Gastroesophageal sphincter (tissue), 4 donors: ENCODE measurements at regions not wholly inside any gene's neighbourhood (a gene's known extent, or its start where the extent isn't known, plus 50 kb on each side); places are given as distances from the start of the nearest gene placed in this dataset.

ENCODE experiments used
- ATAC-seq: fragments of 150-250 bp; one replicate; pipeline ENCODE4 v1.9.1; 2016; ENCODE audit warnings: mild to moderate bottlenecking, moderate library complexity
- H3K27ac ChIP-seq, 4 donors: fragments of 200-600 bp; sonication (generic) in 3 of 4; 1 replicate in 3 of 4; 2 replicates in 1 of 4; pipeline ENCODE4 v1.5.1; 2016 to 2019
- H3K27me3 ChIP-seq: fragments of 200-600 bp; sonication (generic); one replicate; pipeline ENCODE4 v1.5.1; 2019
- H3K36me3 ChIP-seq, 2 donors: fragments of 200-600 bp; sonication (generic); one replicate each; pipeline ENCODE4 v1.5.1; 2019; ENCODE audit warnings: control low read depth in 1 of 2
- H3K4me1 ChIP-seq, 3 donors: fragments of 200-600 bp; sonication (generic); 1 replicate in 2 of 3; 2 replicates in 1 of 3; pipeline ENCODE4 v1.5.1; 2016 to 2019; ENCODE audit warnings: control low read depth in 2 of 3
- H3K4me3 ChIP-seq, 2 donors: fragments of 200-600 bp; sonication (generic); one replicate each; pipeline ENCODE4 v1.5.1; 2019; ENCODE audit warnings: mild to moderate bottlenecking in 1 of 2, moderate library complexity in 1 of 2
- H3K9me3 ChIP-seq, 3 donors: fragments of 200-600 bp; sonication (generic); one replicate each; pipeline ENCODE4 v1.5.1; 2017 to 2019; ENCODE audit warnings: control low read depth in 2 of 3
- EP300 ChIP-seq: sonication (generic); formaldehyde crosslinking; IDR thresholded peaks from one replicate; pipeline ENCODE4 v1.6.1; 2017; ENCODE audit warnings: antibody characterized with exemption, mild to moderate bottlenecking
- POLR2A ChIP-seq, 2 donors: fragments of 450-650 bp; IDR thresholded peaks; one replicate each; pipeline ENCODE4 v1.6.1; 2017; ENCODE audit warnings: antibody characterized with exemption in 2 of 2, mild to moderate bottlenecking in 2 of 2, moderate library complexity in 1 of 2
- POLR2AphosphoS5 ChIP-seq: sonication (generic); formaldehyde crosslinking; IDR thresholded peaks from one replicate; pipeline ENCODE4 v1.6.1; 2017; ENCODE audit warnings: antibody characterized with exemption
- WGBS, 2 donors: methylation state at CpG; one replicate each; pipeline ENCODE4 v1.1.5; 2018; ENCODE audit warnings: low coverage in 1 of 2; 5-methylcytosine and 5-hydroxymethylcytosine counted together
- TF ChIP-seq, protein P1 (sequence below), 4 experiments: fragments of 200-600 bp in 2 of 4; fragments of 450-650 bp in 2 of 4; sonication (generic) in 1 of 4; IDR thresholded peaks; one replicate each; pipeline ENCODE4 v1.5.1; 2017 to 2019; ENCODE audit warnings: antibody characterized with exemption in 4 of 4, mild to moderate bottlenecking in 2 of 4, moderate library complexity in 2 of 4

DNA sequence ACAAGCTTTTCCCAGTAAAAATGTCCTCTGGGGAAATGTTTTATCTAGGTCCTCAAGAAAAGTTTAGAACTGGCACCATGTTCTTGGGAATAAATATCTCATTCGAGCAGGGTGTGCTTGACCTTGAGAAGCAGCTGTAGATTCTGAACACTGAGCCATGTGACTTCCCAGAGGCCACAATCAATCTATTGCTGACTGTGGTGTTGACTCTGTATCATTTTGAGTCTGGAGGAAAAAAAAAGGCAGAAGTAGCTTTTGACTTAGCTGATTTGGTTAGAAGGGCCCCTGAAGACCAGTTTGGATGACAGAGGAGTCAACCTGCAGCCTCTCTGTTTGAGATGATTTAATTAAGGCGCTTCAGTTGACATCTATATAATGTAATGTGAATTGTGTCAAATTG lies 592.4 kb upstream of the SEL1L start:
- WGBS, 2 donors = 61 to 76% methylated on average over 2 of the region's 2 CpGs
- ATAC-seq = no peak
- no peak for TF ChIP-seq POLR2A (IDR thresholded peaks at IDR 0.05)
- TF ChIP-seq POLR2AphosphoS5 = no peak
- TF ChIP-seq, protein P1, sequence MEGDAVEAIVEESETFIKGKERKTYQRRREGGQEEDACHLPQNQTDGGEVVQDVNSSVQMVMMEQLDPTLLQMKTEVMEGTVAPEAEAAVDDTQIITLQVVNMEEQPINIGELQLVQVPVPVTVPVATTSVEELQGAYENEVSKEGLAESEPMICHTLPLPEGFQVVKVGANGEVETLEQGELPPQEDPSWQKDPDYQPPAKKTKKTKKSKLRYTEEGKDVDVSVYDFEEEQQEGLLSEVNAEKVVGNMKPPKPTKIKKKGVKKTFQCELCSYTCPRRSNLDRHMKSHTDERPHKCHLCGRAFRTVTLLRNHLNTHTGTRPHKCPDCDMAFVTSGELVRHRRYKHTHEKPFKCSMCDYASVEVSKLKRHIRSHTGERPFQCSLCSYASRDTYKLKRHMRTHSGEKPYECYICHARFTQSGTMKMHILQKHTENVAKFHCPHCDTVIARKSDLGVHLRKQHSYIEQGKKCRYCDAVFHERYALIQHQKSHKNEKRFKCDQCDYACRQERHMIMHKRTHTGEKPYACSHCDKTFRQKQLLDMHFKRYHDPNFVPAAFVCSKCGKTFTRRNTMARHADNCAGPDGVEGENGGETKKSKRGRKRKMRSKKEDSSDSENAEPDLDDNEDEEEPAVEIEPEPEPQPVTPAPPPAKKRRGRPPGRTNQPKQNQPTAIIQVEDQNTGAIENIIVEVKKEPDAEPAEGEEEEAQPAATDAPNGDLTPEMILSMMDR (IDR thresholded peaks at IDR 0.05) = no peak
- no peak for TF ChIP-seq EP300

DNA sequence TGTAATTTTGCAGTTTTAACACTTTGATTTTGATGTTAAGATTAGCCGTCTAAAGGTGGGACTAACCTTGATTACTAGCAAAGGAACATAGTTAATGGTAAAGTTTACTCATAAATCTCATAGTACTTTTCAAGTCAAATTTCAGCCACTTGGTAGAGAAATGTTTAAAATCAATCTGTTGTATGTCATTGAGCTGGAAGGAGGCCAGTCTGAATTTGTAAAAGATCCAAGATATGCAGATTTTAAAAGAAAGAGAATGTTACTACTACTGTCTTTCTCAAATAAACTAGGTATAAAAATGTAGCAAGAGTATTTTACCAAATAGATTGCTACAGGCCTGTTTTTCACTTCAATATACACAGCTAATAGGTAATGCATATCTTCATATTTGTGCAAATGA lies 600.8 kb upstream of the SEL1L start:
- H3K36me3 ChIP-seq = no peaks in the 10 kb centered on the region
- no peak overlapping the region for H3K4me3 ChIP-seq
- H3K9me3 ChIP-seq = peaks cover 0 to 11% (median 0%) of the 10 kb centered on the region in 3 donors
- 0% methylated on average over 1 of the region's 1 CpG for WGBS, 2 donors
- H3K27me3 ChIP-seq = no peaks in the 10 kb centered on the region
- no peak overlapping the region for H3K27ac ChIP-seq
- no peak for TF ChIP-seq EP300
- no peak for TF ChIP-seq POLR2A (IDR thresholded peaks at IDR 0.05)
- TF ChIP-seq POLR2AphosphoS5 = no peak
- TF ChIP-seq, protein P1 (IDR thresholded peaks at IDR 0.05) = no peak
- H3K4me1 ChIP-seq = no peaks in the 10 kb centered on the region
- no peak for ATAC-seq

More for the DNA sequence above, 592.4 kb upstream of the SEL1L start:
- H3K36me3 ChIP-seq = no peaks in the 10 kb centered on the region
- no peaks in the 10 kb centered on the region for H3K27me3 ChIP-seq
- no peak overlapping the region for H3K27ac ChIP-seq
- no peaks in the 10 kb centered on the region for H3K9me3 ChIP-seq
- no peaks in the 10 kb centered on the region for H3K4me1 ChIP-seq
- no peak overlapping the region for H3K4me3 ChIP-seq

DNA sequence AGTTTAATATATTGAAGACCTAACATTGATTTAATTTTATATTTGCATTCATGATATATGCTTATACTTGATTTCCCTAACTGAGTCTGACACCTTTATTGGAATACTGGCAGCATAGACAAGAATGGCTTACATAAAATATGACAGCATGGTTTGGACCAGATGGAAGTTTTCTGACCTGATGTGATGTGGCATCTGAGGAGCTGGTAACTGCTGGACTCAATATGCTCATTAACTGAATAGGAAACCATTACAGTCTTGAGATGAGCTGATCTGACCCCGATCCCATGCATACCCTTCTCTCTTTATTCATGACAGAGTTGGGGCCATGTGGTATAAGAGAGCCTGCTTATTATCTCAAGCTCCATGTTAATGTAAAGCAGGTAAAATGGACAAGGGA lies 604.8 kb upstream of the SEL1L start:
- TF ChIP-seq POLR2A (IDR thresholded peaks at IDR 0.05) (no peak), POLR2AphosphoS5 (no peak), EP300 (no peak)
- TF ChIP-seq, protein P1 (IDR thresholded peaks at IDR 0.05) = no peak
- H3K36me3 ChIP-seq = no peaks in the 10 kb centered on the region
- H3K9me3 ChIP-seq = peaks cover 0 to 37% (median 0%) of the 10 kb centered on the region in 3 donors
- no peak overlapping the region for H3K27ac ChIP-seq
- no peaks in the 10 kb centered on the region for H3K4me1 ChIP-seq
- H3K4me3 ChIP-seq = no peak overlapping the region
- no peak for ATAC-seq
- no peaks in the 10 kb centered on the region for H3K27me3 ChIP-seq
- 63 to 86% methylated on average over 1 of the region's 1 CpG for WGBS, 2 donors

DNA sequence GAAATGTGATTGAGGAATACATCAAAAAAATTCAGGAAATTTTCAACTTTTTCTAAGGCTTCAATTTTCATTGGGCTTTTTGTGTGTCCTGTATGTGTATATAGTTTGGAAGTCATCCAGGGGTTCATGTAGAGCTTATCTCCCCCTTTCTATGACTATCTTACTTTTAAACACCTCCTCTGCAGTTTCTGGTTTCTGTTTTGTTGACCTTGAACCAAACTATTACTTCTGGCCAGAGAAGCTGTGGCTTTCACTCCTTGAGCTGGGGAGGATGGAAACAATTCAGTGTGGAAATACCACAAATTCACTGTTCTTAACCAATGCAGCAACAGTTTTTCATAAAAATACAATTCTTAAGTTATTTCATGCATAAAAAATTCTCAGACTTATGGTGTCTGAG lies 613.2 kb upstream of the SEL1L start:
- ATAC-seq = no peak
- TF ChIP-seq, protein P1 (IDR thresholded peaks at IDR 0.05) = no peak
- no peak for TF ChIP-seq POLR2A (IDR thresholded peaks at IDR 0.05)
- TF ChIP-seq EP300 = no peak
- TF ChIP-seq POLR2AphosphoS5 = no peak
- no peaks in the 10 kb centered on the region for H3K27me3 ChIP-seq

DNA sequence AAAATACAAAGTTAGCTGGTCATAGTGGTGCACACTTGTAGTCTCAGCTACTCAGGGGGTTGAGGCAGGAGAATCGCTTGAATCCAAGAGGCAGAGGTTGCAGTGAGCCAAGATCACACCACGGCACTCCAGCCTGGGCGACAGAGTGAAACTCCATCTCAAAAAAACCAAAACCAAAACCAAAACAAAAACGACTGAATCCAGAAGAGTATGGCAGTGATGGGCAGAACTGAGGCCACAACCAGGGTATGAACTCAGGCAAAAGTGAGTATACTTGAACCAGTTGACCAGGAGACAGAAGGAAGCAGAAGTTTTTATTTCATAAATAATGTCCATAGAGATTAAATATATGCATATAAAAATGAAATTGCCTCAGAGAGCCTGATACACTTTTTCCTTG lies 620.0 kb upstream of the SEL1L start:
- Histone ChIP-seq H3K4me1 (no peaks in the 10 kb centered on the region), H3K27me3 (no peaks in the 10 kb centered on the region), H3K27ac (no peak overlapping the region), H3K4me3 (no peak overlapping the region), H3K36me3 (no peaks in the 10 kb centered on the region), H3K9me3 (no peaks in the 10 kb centered on the region)
- no peak for ATAC-seq
- TF ChIP-seq POLR2AphosphoS5 (no peak), POLR2A (IDR thresholded peaks at IDR 0.05) (no peak), EP300 (no peak)
- TF ChIP-seq, protein P1 (IDR thresholded peaks at IDR 0.05) = no peak
- WGBS, 2 donors = 80 to 83% methylated on average over 4 of the region's 4 CpGs

More for the DNA sequence above, 613.2 kb upstream of the SEL1L start:
- Histone ChIP-seq H3K36me3 (no peaks in the 10 kb centered on the region), H3K4me3 (no peak overlapping the region), H3K9me3 (peaks cover 0 to 2% (median 0%) of the 10 kb centered on the region in 3 donors), H3K4me1 (no peaks in the 10 kb centered on the region), H3K27ac (no peak overlapping the region)
